Fibroblast of pulmonary artery (primary cell): ENCODE measurements at regions not wholly inside any gene's neighbourhood (a gene's known extent, or its start where the extent isn't known, plus 50 kb on each side); places are given as distances from the start of the nearest gene placed in this dataset.
"Not testable (repeated sequence)": the region's sequence is repeated elsewhere in the genome, so short reads cannot be mapped to it uniquely, and the experiment has no call there.

ENCODE experiments used
- DNase-seq: peaks from one replicate; pipeline ENCODE4 v3.0.0-alpha.2; 2010; ENCODE audit warnings: low read depth
- H3K4me3 ChIP-seq: replicated peaks from 2 replicates; pipeline ENCODE4 v1.5.1; 2011; ENCODE audit warnings: low read depth, mild to moderate bottlenecking, control low read depth, low read length, moderate library complexity
- TF ChIP-seq, protein P1 (sequence below): IDR thresholded peaks from 2 replicates; pipeline ENCODE4 v1.5.1; 2011; ENCODE audit warnings: mild to moderate bottlenecking, control low read depth, low read length, inconsistent platforms; ENCODE audit errors: missing control alignments

DNA sequence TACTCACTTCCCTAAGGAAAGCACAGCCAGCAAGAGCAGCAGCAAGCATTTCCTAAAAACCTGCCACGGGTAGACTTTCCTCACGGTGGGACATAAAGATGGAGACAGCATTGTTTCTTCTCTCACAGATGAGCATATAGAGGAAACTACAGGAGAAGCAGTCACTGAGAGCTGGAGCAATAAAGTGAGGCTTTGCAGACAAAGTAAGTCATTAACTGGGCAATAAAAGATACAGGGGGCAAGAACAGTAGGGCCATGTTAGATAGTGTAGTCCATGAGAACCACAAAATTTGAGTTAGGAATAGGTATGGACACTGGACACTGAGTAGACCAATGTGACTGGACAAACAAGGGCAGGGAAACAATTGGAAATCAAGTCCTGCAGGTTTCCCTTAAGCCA, 240.1 kb upstream of the NFIA start:
- no peak for DNase-seq
- TF ChIP-seq, protein P1, sequence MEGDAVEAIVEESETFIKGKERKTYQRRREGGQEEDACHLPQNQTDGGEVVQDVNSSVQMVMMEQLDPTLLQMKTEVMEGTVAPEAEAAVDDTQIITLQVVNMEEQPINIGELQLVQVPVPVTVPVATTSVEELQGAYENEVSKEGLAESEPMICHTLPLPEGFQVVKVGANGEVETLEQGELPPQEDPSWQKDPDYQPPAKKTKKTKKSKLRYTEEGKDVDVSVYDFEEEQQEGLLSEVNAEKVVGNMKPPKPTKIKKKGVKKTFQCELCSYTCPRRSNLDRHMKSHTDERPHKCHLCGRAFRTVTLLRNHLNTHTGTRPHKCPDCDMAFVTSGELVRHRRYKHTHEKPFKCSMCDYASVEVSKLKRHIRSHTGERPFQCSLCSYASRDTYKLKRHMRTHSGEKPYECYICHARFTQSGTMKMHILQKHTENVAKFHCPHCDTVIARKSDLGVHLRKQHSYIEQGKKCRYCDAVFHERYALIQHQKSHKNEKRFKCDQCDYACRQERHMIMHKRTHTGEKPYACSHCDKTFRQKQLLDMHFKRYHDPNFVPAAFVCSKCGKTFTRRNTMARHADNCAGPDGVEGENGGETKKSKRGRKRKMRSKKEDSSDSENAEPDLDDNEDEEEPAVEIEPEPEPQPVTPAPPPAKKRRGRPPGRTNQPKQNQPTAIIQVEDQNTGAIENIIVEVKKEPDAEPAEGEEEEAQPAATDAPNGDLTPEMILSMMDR: no peak
- H3K4me3 ChIP-seq: no peak overlapping the region

- TF ChIP-seq, protein P1: no peak
- H3K4me3 ChIP-seq: no peak overlapping the region
- no peak for DNase-seq
Observed at GRCh38 chr1:60841116-60842046, 241.0 kb upstream of the NFIA start.

DNA sequence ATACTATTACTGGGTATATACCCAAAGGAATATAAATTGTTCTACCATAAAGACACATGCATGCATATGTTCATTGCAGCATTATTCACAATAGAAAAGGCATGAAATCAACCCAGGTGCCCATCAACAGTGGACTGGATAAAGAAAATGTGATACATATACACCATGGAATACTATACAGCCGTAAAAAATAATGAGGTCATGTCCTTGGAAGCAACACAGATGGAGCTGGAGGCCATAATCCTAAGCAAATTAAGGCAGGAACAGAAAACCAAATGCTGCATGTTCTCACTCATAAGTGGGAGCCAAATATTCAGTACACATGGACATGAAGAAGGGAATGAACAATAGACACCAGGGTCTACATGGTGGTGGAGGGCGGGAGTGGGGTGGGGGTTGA, 241.9 kb upstream of the NFIA start:
- DNase-seq, H3K4me3 ChIP-seq: not testable (repeated sequence)

DNA sequence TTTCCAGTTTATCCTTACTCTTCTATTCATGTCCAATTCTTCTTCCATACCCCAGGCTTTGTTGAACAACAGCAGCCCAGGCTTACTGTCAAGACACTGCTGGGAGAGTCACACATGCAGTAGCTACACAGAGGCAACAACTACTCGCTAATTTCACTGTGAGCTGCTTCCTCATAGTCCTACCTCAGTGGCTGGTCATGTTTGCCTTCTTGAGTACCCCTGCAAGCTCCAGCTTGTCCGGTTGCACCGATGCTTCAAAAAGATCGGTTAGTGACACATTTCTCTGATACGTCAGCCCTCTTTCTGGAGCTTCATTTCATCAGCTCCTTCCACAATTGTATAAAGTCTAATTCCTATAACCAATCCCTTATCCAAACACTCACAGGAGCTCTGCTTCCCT, 246.7 kb upstream of the NFIA start:
- DNase-seq: no peak
- no peak overlapping the region for H3K4me3 ChIP-seq
- TF ChIP-seq, protein P1: no peak

- TF ChIP-seq, protein P1: no peak
- peak; percentile 54 for DNase-seq
- H3K4me3 ChIP-seq: no peak overlapping the region
Observed at GRCh38 chr1:60833173-60833572, 249.2 kb upstream of the NFIA start.

GRCh38 chr1:60832367-60832766, 250.0 kb upstream of the NFIA start:
- no peak for DNase-seq
- TF ChIP-seq, protein P1: no peak
- H3K4me3 ChIP-seq: no peak overlapping the region

DNA sequence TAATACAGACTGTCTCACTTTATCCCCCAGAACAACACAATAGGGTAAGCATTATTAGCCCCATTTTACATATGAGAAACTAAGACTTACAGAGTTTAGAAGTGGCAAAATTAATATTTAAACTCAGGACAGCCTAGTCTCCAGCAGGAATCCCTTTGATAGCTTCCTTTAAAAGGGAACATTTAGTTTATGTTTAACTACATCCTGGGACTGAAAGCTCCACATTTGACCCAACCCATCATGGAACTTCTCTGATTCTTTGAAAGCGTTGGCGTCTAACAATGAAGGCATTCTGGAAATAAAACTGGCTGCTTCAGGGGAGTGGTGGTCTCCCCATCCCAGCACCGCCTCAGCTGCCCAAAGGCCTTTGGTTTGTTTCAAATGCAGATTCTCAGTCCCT, 250.6 kb upstream of the NFIA start:
- no peak overlapping the region for H3K4me3 ChIP-seq
- DNase-seq: no peak
- TF ChIP-seq, protein P1: no peak
